Non-pigmented ciliary epithelial cell (primary cell): ENCODE measurements at regions not wholly inside any gene's neighbourhood (a gene's known extent, or its start where the extent isn't known, plus 50 kb on each side); places are given as distances from the start of the nearest gene placed in this dataset.

Experiments
- DNase-seq: peaks from one replicate; pipeline ENCODE4 v3.0.0-alpha.2; 2010; ENCODE audit warnings: low read depth

DNA sequence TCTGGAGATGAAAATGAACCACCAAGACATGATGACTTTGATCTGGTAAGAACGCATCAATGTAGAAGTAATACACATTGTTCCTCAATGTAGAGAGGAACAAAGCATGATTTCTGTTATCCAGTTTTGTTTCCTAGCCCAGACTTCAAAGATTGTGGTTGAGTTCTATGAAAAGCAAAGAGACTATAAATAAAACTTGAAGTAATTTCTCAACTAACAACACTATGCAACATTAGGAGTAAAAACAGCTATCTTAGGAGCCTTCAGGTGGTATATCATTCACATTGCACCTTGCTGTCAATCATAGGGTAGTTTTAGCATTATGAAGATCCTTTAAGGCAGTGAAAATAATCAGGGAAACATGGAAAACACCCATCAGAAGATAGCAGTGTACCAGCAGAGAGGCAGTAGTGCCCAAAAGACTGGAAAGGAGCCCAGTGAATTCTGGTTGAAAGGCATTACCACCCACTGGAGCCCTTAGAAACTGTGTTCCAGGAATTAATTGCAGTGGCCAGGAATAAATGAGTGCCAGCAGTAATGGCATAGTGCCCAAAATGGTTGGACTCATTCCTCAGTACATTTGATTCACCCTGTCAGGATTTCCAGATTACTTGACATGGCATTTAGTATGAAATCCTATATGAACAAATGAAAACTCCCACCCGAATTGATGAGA is 300.7 kb upstream of the CXXC4 start:
- DNase-seq = no peak

DNA sequence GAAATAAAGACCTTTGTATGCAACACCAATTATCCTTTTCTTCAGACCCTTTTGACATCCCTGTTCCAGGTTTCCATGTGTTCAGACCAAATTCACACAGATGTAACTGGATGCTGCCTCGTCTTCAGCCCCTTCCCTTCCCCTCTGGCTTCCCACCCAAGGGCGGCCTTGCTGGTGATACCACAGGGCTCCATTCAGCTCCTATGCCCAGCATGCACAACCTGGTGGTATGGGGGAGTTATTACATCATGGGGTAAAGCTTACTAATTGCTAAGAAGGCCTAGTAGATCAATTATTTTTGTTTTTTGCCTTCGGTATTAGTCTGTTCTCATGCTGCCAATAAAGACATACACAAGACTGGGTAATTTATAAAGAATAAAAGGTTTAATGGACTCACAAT is 317.0 kb upstream of the CXXC4 start:
- no peak for DNase-seq

DNA sequence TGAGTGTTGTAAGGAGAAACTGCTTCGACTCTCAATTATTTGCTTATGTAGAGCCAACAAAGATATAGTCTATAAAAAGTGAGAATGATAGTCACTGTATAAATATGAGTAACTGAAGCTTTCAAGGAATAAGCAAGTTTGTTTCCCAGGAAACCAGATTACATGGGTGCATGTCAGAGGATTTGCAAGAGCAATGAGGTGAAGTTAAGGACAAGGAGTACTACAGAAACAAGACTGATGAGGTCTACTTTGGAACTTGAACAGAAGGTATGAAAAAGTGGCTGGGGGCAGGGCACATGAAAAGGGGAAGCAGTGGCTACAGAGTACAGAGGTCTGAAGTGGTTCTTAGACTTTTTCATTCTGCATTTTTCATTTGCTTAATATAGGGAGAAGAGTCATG is 321.0 kb upstream of the CXXC4 start:
- DNase-seq = peak; percentile 23

DNA sequence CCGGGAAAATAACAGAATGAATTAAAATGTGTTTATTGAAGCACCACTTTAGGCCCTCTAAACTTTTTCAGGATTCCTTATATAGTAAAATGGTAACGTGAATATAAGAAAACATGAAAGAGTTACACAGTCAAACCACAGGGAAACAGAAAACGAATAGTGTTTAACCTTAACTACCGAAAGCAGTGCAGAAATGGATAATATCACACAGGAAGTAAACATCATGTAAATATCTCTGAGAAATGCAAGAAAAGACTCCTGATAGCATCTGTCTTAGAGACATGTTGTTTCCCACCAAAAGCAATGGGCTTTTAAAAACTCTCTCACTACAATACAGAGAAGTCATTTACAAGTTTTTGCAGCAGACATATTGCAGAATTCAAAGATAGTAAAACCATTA is 323.9 kb upstream of the CXXC4 start:
- DNase-seq = no peak

DNA sequence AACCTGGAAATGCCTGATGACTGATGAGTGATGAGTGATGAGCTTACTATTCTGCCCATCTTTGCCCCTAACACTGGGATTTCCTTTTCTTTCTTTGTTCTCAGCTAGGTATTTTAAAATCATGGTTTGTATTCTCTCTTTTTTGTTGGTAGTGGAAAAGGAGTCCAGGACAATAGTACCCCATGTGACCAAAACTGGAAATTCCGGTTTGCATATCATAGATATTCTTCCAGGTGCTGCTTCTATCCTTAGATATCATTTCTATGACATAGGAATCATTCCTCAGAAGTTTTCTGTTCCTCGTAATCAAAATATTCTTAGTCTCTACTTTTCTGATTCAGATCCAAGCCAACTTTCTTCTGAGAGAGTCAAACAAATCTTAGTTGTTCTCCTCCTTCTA is 320.5 kb upstream of the TET2 start:
- no peak for DNase-seq

DNA sequence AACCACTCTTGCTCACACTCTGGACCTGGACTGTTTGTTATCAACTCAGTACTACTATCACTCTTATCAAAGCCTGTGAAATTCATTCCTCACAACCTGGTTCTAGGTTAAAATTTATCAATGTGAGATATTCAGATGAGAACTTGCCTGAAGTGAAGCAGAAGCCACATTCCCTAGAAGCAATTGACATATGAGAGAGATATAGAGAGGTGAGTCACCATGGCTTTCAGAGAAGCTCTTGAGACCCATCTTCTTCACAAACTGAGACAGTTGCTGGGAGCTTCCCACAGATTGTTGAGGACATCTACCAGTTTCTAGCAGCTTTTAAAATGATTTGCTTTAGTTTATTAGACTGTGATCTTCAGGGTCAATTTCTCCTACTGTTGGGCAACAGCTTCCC is 316.9 kb upstream of the TET2 start:
- no peak for DNase-seq

DNA sequence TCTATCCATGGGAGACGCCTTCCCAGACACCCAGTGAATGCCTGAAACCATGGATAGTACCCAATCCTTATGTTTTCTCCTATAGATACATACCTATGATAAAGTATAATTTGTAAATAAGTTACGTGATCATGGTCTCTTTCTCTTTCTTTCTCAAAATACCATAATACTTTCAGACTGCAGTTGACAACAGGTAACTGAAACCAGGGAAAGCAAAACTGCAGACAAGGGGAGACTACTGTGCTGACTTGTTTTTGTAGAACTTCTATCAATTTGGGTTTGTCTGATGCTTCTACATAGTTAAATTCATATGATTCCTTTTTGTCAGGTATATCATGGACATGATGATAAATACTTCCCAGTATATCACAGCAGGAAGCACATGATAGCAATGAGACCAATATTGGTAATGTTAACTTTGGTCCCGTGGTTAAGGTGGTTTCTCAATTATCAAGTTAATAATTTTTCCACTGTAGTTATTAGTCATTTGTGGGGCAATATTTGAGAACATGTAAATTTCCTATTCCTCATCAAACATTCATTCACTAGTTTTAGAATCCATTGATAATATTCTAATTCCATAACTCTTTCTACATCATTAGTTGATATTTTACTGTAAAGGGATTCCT is 298.0 kb upstream of the TET2 start:
- no peak for DNase-seq

DNA sequence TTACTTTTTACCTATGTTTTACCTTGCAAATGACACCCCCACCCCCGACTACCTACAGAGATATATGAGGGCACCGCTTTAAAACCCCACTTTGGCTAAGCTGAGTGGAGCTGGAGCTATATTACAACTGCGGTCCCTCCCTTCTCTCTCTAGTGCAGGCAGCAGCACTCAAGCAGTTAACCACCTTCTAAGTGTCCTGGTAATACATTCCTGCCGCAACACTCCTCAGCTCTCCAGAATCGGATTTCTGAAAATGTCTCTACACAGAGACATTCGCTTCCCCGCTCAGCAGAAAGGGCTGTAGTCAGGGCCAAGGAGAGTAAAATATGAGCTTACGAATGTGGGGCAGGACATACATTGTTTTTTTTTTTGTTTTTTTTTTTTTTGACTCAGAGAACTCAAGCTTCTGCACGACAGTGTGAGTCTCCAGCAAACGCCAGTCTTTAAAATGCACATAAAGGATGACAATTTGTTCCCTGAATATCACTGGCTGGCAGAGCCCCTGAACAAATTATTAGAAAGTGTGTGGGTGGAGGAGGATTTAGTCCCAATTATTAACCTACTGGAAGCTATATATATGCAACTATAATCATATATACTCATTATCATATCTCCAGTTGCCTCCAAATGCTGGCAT is 287.0 kb upstream of the TET2 start:
- no peak for DNase-seq

DNA sequence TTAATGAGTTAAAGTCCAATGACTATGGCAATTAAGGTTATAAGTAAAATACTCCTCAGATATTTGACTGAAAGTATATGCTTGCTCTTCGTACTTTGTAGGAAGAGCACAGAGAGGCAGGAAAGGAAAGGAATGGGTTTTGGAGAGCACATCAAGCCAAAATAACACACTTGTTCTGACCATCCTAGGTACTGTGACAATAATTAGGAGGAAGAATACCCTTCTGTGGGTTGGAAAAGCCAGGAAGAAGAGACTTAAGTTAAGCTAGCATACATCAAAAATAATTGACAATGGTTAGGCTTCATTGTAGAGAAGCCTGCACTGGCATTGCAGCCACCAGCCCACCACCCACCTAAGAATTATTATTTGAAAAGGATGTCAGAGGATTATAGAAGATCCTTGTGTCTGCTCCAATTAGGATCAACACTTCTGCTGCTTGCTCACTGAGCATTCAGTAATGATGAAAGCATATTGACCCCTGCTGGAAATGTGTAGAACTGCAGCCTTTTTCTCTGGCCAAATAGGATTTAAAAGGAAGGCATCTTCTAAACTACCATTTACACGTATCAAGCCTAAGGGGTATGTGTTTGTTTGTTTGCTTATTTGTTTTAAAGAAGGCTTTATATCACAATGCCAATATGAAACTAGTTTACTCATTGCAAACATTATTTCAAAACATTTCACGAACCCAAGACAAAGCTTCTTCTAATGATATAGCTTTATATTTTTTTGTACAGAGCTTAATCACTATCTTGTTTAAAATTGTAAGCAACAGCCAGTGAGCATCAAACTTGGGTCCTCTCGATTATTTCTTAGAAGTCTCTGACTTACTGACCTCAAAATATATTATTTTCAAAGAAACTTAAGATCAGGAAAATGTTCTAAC is 286.2 kb upstream of the TET2 start:
- DNase-seq = peak; percentile 46

DNA sequence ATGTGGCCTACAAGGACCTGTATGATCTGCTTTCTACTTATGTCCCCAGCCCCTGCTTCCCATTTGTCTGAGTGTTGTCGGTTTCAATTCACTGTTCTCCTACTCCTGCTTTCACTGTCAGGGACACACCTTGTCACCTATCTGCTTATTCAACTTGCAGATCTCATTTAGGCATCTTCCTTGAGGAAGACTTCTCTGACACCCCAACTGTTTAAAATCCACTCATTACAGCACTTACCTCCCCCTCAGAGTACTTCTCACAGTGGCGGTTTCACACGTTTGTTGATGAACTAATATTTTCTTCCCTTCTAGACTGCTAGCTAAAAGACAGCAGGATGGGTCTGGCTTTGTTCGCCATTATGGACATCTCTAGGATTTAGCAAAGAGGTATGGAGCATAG is 279.9 kb upstream of the TET2 start:
- DNase-seq = no peak

DNA sequence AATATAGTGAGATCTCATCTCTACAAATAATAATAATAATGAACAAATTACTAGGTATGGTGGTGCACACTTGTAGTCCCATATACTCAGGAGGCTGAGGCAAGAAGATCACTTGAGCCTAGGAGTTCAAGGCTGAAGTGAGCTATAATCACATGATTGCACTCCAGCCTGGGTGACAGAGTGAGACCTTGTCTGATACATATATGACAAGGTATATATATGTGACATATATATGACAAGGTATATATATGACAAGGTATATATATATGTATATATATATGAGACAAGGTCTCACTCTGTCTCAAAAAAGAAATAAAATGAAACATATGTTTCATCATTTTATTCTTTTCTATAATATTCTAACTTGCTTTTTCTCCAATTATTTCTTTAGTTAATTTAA is 278.1 kb upstream of the TET2 start:
- no peak for DNase-seq

DNA sequence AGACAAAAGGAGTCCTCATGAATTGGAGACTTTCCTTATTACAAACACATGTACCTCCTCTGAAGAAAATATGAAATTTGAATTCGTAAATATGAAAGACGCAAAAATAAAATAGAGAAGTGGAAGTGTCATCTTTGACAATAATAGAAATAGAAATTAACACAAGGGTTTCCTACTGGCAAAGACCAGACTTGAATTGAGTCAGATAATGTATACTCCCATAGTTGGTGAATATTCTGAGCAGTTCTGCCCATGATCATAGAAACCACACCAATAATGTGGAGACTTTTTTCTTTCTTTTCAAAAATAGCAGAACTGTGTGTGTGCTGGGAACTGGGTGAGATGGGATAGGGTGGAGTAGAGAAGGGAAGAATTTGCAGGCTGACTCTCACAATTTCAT is 277.7 kb upstream of the TET2 start:
- DNase-seq = no peak

DNA sequence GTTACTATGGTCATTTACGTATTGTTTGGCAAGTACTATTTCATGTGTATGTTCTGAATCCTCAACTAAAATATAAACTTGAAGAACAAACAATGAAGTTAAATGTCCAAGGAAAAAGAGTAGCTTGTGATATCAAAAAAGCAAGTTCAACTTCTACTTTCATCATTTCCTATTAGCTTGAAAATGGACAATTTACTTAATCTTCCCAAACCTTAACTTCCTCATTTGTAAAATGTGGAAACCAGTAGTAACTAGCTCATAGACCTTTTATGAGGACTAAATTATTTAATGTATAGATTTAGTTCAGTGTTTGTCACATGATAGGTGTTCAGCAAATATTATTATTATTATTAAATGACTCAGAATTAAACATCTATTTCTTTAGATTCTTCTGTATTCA is 276.8 kb upstream of the TET2 start:
- no peak for DNase-seq

DNA sequence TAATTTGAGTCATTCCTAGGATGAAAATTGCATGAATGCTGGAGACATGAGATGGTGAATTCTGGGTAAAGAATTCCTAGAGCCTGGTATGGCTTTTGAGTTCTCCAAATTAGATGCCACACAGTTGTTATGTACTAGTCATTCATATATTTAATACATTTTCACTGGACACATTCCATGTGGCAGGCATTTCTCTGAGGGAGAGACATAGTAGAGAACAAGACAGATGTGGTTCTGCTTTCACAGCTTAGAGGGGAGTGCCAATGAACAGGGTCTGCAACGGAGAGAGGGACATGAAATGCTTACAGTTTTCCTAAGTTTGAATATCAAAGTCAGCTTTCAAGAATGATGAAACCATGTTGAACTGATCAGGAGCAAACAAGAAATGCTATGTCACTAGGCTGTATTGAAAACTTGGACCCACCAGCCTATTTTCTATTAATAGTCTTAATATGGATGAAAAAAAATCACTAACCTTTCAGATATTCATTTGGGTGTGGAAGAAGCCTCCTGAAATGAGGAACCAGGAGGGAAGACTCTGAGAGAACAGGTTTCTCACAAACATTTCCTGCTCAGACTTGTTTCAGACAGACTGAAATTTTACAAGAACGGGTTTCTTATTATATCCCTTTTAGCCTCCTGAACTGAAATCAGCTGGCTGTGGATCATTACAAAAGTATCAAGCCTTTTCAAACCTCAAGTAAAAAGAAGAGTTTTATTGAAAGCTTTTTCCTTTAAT is 276.0 kb upstream of the TET2 start:
- DNase-seq = no peak

DNA sequence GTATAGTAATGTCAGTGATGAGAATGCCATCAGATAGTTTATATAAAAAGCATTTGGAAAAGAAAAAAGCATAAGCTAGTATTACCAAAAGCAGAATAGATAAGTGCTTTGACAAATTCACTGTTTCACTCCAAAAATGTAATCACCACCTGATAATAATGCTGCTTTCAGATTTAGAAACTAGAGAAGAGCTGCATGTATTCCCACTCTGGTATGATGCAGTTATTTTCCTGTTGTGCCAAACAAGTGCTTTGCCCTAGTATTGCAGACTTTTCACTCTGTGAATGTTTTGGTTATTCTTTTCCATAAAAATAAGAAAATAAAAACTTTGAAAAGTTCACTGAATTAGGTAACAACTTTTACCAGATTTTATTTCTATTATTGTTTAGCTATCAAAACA is 267.7 kb upstream of the TET2 start:
- no peak for DNase-seq

DNA sequence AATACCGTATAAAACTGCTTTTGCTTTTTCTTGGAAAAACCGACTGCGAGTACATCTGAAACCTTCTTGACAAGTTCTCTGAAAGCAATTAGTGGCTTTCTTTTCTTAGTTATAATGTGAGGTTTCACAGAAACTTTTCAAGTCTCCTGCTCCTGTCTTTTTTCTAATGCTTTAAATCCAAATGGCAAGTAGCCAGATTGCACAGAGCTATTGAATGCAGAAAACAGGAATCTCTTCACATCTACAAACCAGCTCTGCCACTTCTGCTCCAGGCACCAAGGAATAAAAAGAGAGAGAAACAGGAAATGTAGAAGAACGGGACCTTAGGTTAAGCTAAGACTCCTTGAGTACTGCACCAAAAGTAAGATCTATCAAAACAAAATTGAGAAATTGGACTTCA is 267.3 kb upstream of the TET2 start:
- DNase-seq = no peak

DNA sequence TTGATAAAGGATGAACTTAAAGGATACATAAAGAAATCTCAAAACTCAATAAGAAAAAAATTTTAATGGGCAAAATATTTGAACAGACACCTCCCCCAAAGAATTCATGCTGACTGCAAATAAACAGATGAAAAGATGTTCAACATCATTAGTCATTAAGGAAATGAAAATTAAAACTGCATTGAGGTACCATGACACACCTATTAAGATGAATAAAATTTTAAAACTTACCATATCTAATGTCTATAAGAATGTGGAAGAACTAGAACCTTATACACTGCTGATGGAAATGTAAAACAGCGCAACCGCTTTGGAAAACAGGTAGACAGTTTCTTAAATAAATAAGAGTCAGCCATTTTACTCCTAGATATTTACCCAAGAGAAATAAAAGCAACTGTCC is 266.8 kb upstream of the TET2 start:
- no peak for DNase-seq

DNA sequence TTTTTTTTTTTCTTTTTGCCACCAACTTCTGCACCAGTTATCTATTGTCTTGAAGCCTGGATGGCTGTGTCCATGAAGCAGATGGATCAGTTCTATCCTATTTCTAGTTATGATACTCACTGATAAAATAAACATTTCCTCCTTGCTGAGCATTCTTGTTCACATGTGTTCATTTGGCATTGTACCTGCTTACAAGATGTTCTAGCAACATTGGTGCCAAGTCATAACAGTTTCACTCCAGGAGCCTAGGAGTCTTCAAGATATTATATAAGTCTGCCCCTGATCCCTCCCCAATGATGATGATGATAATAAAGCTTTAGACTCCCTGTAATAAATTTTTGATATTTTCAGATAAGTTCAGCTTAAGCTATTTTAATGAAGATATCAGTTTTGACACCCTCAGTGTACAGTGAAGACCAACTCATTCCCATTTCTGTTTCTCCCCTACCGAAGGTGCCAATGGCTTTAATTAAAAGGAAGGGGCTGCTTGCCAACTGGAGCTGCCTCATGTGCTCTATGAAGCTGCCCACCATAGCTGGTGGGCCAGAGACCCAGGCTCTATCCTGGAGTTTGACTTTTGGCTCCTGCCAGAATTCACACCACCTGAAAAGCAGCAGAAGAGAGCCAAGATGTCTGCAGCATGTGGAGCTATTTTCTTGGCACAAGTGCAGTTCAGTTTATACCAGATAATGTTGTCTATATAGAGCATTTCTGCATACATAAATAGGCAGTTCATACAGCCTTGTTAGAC is 265.4 kb upstream of the TET2 start:
- DNase-seq = no peak

DNA sequence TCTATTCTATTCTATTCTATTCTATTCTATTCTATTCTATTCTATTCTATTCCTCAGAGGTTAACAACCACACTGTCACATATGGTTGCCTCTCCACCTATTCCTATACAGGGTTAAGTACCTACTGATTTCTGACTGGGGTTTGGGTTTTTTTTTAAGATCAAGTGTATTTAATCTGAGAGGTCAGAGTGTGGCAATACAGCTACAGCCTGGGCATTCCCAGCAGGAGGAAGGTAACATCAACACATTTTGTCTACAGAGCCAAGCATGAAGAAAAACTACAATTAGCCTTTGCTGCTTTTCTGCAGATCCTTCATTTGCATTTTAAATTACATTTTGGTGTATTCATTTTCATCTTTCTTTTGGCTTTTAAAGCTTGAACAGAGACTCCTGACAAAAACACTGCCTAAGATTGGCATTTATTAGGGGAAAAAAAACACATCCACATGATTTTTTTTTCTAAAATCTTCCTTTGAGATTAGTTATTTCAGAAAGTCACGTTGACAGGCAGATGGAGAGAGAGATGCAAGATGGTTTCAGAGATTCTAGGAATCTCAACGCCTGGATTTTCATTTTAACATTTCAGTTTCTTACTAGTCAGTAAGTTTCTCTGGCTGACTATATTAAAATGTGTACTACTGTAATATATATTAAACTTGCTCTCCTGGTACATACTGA is 255.9 kb upstream of the TET2 start:
- DNase-seq = no peak
